Uterus (tissue), 3 donors: ENCODE measurements at regions not wholly inside any gene's neighbourhood (a gene's known extent, or its start where the extent isn't known, plus 50 kb on each side); places are given as distances from the start of the nearest gene placed in this dataset.

Experiments used
- DNase-seq, 2 donors: peaks; one replicate each; pipeline ENCODE4 v3.0.0-alpha.2; 2019 to 2020
- H3K27ac ChIP-seq, 2 donors: fragments of 200-600 bp; sonication (generic); 1 replicate in 1 of 2; 2 replicates in 1 of 2; pipeline ENCODE4 v1.5.1; 2016 to 2018
- H3K27me3 ChIP-seq, 2 donors: fragments of 200-600 bp; sonication (generic); one replicate each; pipeline ENCODE4 v1.5.1; 2018 to 2019; ENCODE audit warnings: control low read depth in 1 of 2
- H3K36me3 ChIP-seq, 2 donors: fragments of 200-600 bp; sonication (generic); one replicate each; pipeline ENCODE4 v1.5.1; 2019; ENCODE audit warnings: control low read depth in 1 of 2
- H3K4me1 ChIP-seq, 2 donors: fragments of 200-600 bp; sonication (generic); one replicate each; pipeline ENCODE4 v1.5.1; 2018 to 2019; ENCODE audit warnings: control low read depth in 1 of 2
- H3K4me3 ChIP-seq, 2 donors: fragments of 200-600 bp; sonication (generic); 1 replicate in 1 of 2; 2 replicates in 1 of 2; pipeline ENCODE4 v1.5.1; 2018 to 2019; ENCODE audit warnings: mild to moderate bottlenecking in 1 of 2
- H3K9me3 ChIP-seq, 2 donors: fragments of 200-600 bp; sonication (generic); one replicate each; pipeline ENCODE4 v1.5.1; 2019; ENCODE audit warnings: control low read depth in 1 of 2
- POLR2A ChIP-seq, 2 donors: fragments of 450-650 bp; IDR thresholded peaks; one replicate each; pipeline ENCODE4 v1.6.1; 2016; ENCODE audit warnings: antibody characterized with exemption in 2 of 2, mild to moderate bottlenecking in 1 of 2, moderate library complexity in 1 of 2
- intact Hi-C: fragments of 100-400 bp; cut with DNase I; formaldehyde crosslinking; loops from one replicate; pipeline ENCODE4 v1.15.1; 2023; ENCODE audit warnings: low total_unique reads
- TF ChIP-seq, protein P1 (sequence below), 4 experiments: fragments of 200-600 bp in 2 of 4; fragments of 450-650 bp in 2 of 4; sonication (generic) in 2 of 4; IDR thresholded peaks; one replicate each; pipeline ENCODE4 v1.5.1; 2016 to 2019; ENCODE audit warnings: antibody characterized with exemption in 4 of 4, mild to moderate bottlenecking in 2 of 4, moderate library complexity in 1 of 4
- donor health status: DM: yes; HTN: yes; CAD: no.

- intact Hi-C loops: no loop called here
- Histone ChIP-seq H3K9me3 (no peaks in the 10 kb centered on the region), H3K4me3 (no peak overlapping the region), H3K4me1 (no peaks in the 10 kb centered on the region), H3K36me3 (no peaks in the 10 kb centered on the region), H3K27ac (no peak overlapping the region), H3K27me3 (no peaks in the 10 kb centered on the region)
- TF ChIP-seq POLR2A (IDR thresholded peaks at IDR 0.05): no peak
- TF ChIP-seq, protein P1, sequence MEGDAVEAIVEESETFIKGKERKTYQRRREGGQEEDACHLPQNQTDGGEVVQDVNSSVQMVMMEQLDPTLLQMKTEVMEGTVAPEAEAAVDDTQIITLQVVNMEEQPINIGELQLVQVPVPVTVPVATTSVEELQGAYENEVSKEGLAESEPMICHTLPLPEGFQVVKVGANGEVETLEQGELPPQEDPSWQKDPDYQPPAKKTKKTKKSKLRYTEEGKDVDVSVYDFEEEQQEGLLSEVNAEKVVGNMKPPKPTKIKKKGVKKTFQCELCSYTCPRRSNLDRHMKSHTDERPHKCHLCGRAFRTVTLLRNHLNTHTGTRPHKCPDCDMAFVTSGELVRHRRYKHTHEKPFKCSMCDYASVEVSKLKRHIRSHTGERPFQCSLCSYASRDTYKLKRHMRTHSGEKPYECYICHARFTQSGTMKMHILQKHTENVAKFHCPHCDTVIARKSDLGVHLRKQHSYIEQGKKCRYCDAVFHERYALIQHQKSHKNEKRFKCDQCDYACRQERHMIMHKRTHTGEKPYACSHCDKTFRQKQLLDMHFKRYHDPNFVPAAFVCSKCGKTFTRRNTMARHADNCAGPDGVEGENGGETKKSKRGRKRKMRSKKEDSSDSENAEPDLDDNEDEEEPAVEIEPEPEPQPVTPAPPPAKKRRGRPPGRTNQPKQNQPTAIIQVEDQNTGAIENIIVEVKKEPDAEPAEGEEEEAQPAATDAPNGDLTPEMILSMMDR (IDR thresholded peaks at IDR 0.05): no peak
- DNase-seq: no peak
These were observed 127.3 kb downstream of the NOC3L start for GRCh38 chr10:94235461-94235860.

DNA sequence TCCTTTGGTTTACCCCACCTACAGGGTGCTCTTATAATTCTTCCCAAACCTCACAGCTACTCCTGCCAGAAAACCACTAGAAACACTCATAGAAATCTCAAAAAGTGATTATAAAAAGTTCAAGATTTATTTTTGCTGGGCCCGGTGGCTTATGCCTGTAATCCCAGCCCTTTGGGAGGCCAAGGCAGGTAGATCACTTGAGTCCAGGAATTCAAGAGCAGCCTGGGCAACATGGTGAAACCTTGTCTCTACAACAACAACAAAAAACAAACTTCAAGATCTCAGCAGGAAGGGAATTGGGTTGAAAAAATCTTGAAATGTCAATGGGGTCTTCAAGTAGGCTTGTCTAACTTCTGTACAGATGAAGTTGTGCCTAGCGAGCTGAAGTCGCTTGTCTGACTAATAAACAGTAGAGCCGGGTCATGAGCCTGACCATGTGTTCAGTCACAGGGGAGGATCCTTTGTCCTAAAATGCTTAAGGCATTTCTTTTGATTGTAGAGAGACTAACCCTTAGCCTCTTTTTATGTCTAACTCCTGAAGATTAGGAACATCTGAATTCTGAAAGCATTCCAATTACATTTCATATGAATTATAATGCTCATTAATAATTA lies 124.6 kb downstream of the NOC3L start:
- Histone ChIP-seq H3K4me3 (no peak overlapping the region), H3K27ac (no peak overlapping the region), H3K4me1 (no peaks in the 10 kb centered on the region), H3K9me3 (no peaks in the 10 kb centered on the region), H3K36me3 (no peaks in the 10 kb centered on the region), H3K27me3 (no peaks in the 10 kb centered on the region)
- DNase-seq: no peak
- intact Hi-C loops: no loop called here
- TF ChIP-seq, protein P1 (IDR thresholded peaks at IDR 0.05): no peak
- TF ChIP-seq POLR2A (IDR thresholded peaks at IDR 0.05): no peak

GRCh38 chr10:94239696-94240095 lies 123.0 kb downstream of the NOC3L start:
- no peak for TF ChIP-seq POLR2A (IDR thresholded peaks at IDR 0.05)
- Histone ChIP-seq H3K27me3 (no peaks in the 10 kb centered on the region), H3K36me3 (no peaks in the 10 kb centered on the region), H3K27ac (no peak overlapping the region), H3K4me3 (no peak overlapping the region), H3K4me1 (no peaks in the 10 kb centered on the region), H3K9me3 (no peaks in the 10 kb centered on the region)
- intact Hi-C loops: no loop called here
- DNase-seq: no peak

- Histone ChIP-seq H3K4me1 (no peaks in the 10 kb centered on the region), H3K36me3 (no peaks in the 10 kb centered on the region), H3K4me3 (no peak overlapping the region), H3K9me3 (no peaks in the 10 kb centered on the region), H3K27me3 (no peaks in the 10 kb centered on the region), H3K27ac (no peak overlapping the region)
- DNase-seq: no peak
- intact Hi-C loops: no loop called here
- TF ChIP-seq, protein P1 (IDR thresholded peaks at IDR 0.05): no peak
- no peak for TF ChIP-seq POLR2A (IDR thresholded peaks at IDR 0.05)
These were observed 122.2 kb downstream of the NOC3L start for GRCh38 chr10:94240491-94240890.

DNA sequence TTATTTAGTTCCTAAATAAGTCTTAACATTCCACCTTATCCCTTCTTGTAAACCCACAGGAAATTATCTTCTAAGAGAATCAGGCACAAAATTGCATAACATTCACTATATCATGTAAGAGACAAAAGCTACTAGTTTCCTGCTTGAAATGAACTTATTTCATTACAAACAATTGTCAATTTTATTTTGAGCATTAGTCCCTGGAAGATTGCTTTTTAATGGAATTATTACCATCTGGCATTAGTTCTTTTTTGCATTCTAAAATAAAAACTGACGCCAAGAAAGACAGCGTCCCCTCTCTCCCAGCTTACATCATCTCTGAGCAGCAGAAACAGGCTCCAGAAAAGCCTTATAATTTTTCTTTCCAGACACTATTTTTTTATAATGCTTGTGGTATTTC lies 121.8 kb downstream of the NOC3L start:
- no peaks in the 10 kb centered on the region for H3K4me1 ChIP-seq
- H3K36me3 ChIP-seq: no peaks in the 10 kb centered on the region
- no peak overlapping the region for H3K4me3 ChIP-seq
- intact Hi-C loops: no loop called here
- no peaks in the 10 kb centered on the region for H3K27me3 ChIP-seq
- no peak for TF ChIP-seq POLR2A (IDR thresholded peaks at IDR 0.05)
- TF ChIP-seq, protein P1 (IDR thresholded peaks at IDR 0.05): no peak
- no peak for DNase-seq
- no peaks in the 10 kb centered on the region for H3K9me3 ChIP-seq
- peak overlapping the region in 1 of 2 donors; percentile 12 for H3K27ac ChIP-seq

DNA sequence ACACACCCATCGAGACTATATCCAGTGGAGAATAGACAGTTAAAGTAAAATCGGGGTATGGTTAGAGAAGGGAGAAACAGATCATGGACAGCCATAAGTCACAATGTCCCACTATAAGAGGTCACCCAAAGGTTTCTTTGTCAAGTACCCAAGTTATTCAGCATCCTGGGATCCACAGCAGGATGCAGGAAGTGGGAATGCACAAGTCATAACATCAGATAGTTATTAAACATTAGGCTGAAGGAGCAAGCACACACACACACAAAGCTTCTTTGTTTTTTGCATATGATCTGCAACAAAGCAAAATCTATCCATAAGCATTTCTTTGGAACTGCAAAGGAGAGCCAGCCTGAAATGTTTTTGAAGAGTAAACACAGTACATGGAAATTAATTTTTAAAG lies 111.6 kb downstream of the NOC3L start:
- no peak overlapping the region for H3K27ac ChIP-seq
- no peaks in the 10 kb centered on the region for H3K4me1 ChIP-seq
- DNase-seq: no peak
- no peaks in the 10 kb centered on the region for H3K36me3 ChIP-seq
- no peaks in the 10 kb centered on the region for H3K9me3 ChIP-seq
- no peak overlapping the region for H3K4me3 ChIP-seq
- no peak for TF ChIP-seq POLR2A (IDR thresholded peaks at IDR 0.05)
- TF ChIP-seq, protein P1 (IDR thresholded peaks at IDR 0.05): no peak
- no peaks in the 10 kb centered on the region for H3K27me3 ChIP-seq
- intact Hi-C loops: no loop called here
